HG02642 (cell line): ENCODE measurements at regions not wholly inside any gene's neighbourhood (a gene's known extent, or its start where the extent isn't known, plus 50 kb on each side); places are given as distances from the start of the nearest gene placed in this dataset.
"Not testable (repeated sequence)": the region's sequence is repeated elsewhere in the genome, so short reads cannot be mapped to it uniquely, and the experiment has no call there.

Experiments
- ATAC-seq: cut with Tn5 transposase; IDR thresholded peaks from one replicate; pipeline ENCODE4 v1.9.1; 2021; ENCODE audit warnings: mild to moderate bottlenecking; ENCODE audit not compliant: unreplicated experiment, poor library complexity

DNA sequence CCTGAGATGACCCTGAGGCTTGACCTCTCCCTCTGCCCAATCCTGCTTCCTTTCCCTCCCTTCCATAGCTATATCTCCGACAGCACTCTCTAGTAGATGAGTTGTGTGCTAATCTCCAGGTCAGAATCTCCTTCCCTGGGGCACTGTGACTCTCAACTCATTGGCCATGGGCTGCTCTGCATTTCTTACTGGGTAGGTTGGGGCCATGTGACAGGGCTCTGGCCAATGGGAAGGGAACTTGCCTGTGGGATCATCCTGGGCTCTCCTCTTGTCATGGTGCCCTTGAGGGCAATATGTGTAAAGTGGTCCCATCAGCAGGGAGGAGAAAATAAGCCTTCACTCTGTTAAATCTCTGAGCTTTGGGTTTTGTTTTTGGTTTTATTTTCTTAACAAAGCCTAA is 80.1 kb upstream of the ANKRD1 start:
- ATAC-seq: no peak

GRCh38 chr10:91002656-91003055 is 81.8 kb upstream of the ANKRD1 start:
- ATAC-seq: no peak

GRCh38 chr10:91003379-91003778 is 82.5 kb upstream of the ANKRD1 start:
- not testable (repeated sequence) for ATAC-seq

DNA sequence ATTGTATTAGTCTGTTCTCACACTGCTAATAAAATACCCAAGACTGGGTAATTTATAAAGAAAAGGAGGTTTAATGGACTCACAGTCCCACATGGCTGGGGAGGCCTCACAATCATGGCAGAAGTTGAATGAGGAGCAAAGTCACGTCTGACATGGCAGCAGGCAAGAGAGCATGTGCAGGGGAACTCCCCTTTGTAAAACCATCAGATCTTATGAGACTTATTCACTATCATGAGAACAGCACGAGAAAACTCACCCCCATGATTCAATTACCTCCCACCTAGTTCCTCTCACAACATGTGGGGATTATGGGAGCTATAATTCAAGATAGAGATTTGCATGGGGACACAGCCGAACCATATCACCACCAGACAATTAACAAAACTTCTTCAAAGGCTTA is 84.4 kb upstream of the ANKRD1 start:
- ATAC-seq: not testable (repeated sequence)

DNA sequence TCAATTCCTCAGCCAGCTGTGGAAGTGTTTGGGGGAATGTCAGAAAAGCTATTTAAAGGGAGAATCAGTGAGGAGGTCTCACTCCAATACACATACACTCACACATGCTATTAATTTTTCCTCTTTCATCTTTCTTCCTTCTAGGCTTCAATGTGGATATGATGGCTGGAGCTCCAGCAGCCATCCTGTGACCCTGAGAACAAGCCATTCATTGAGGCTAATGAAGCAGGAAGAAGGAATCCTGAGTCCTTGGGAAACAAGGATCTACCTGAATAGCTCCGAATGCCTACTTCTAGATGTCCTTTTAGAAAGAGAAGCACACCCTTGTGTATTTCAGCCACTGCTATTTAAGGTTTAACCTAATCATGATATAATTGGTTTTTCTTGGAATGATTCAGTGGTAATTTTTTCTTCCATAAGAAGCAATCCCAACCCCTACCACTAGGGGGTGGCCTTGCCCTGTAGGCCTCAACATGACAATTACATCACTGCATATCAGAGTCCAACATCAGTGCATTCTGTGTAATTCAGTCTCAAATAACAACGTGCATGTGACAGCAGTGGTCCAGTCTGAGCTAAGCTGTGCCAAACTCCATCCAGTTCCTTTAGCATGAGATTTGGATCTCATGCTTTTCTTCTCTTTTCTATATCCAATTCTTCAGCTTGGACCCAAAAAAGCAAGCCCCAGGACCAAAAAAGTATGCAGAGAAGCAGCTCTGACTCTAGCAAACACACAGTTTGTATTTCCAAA is 85.3 kb upstream of the ANKRD1 start:
- ATAC-seq: peak; percentile 51

GRCh38 chr10:91006752-91007346 is 86.0 kb upstream of the ANKRD1 start:
- ATAC-seq: peak; percentile 84

GRCh38 chr10:91007655-91008054 is 86.8 kb upstream of the ANKRD1 start:
- ATAC-seq: no peak

DNA sequence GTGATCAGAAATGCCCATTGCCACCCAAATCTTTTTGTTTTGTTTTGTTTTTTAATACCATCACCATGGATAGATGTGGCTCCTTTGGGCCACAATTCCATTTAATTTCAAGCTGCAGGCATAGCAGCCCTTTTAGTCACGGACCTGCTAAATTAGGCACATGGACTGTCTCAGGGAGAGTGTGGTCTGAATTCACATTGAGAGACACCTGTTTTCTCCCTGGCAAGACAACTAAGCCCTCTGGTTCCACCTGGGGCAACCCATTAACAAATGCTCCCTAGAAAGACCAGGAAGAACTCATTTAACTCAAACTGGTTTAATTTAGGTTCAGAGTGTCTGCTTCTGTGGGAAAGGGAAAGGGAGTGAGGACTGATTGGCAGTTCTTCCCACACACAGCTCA is 88.2 kb upstream of the ANKRD1 start:
- no peak for ATAC-seq

GRCh38 chr10:91010952-91011351 is 90.1 kb upstream of the ANKRD1 start:
- ATAC-seq: no peak

- no peak for ATAC-seq
Observed at GRCh38 chr10:91012502-91012901, 91.6 kb upstream of the ANKRD1 start.

DNA sequence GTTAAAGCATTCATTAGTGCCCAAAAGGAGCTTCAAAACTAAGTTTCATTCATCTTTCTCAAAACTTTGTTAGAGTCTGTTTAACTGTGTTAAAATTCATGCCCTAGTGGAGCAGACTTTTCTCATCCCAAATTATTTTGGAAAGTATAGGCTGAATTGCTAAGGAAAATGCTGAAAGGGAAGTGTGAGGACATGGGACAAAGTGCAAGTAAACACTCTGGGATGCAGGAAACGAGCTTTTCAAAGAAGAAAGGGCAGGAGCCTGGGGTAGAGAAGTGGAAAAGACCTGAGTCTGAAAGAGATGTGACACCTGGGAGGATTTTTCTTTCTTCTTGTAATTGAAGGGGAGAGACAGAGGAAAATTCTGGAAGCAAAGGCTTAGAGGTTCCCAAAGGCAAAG is 93.1 kb upstream of the ANKRD1 start:
- no peak for ATAC-seq

- no peak for ATAC-seq
Observed at GRCh38 chr10:91017198-91017597, 96.3 kb upstream of the ANKRD1 start.

DNA sequence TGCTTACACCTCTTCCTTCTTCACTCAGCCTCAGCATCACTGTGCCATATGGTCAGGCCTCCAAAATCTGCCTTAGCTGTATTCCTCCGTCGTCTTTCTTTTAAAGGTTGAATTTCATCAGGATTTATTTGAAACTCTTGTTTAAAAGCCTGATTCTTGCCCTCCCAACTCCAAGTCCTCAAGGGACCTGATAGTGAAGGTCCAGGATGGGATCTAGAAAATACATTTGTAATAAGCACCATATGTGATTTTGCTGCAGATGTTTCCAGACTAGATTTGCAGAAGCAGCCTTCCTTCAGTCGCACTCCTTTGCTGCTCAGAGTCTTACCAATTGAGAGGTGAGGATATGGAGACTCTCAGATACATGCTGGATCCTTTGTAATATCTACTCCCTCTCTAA is 101.0 kb upstream of the ANKRD1 start:
- no peak for ATAC-seq

DNA sequence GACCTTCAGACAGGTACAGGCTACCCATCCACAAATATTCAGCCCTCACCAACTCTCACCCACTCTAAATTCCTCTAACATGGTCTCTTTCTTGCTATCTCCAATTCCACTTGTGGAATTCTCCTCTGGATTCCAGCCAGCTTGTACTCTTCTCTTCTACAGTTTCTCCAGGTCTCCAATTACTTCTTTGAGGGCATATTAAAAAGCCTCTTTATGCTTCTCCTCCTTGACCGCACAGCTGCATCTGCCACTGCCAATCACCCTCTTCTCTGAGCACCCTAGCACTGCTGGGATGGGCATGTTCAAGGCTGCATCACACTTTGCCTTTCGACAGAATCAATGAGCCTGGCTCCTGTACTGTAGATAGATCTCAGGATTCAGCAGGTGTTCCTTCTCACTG is 101.5 kb upstream of the ANKRD1 start:
- ATAC-seq: no peak

DNA sequence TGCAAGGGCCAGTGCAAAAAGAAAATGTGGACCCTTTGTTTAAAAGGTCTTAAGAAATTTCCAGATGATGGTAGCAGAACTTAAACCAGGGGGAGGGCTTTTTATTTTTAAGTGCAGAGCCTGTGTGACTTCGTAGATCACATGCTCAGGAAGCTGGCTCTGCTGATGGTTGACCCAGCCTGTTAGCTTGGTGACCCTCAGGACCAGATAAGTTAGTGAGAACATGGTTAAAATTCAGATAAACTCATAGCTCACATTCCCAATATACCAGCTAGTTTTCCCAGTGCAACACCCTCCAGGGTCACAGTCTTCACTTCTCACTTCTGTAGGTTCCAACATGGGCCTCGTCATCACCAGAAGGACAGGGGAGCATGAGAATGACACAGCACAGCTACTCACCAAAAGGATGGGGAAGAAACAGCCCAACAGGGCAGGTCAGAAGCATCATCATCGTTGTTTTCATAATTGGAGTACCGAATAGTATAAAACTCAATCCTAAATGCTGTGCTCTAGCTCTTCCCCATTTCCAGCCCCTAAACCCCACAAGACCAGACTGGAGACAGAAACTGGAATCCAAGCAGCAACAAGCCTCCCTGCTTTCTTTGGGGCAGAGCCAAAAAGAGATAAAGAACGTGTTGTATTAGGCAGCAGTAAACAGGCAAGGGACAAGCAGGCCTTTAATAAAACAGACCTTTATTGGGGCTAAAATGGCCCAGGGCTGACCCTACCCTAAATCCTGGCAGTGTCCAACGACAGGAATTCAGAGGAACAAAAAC is 102.2 kb upstream of the ANKRD1 start:
- no peak for ATAC-seq

DNA sequence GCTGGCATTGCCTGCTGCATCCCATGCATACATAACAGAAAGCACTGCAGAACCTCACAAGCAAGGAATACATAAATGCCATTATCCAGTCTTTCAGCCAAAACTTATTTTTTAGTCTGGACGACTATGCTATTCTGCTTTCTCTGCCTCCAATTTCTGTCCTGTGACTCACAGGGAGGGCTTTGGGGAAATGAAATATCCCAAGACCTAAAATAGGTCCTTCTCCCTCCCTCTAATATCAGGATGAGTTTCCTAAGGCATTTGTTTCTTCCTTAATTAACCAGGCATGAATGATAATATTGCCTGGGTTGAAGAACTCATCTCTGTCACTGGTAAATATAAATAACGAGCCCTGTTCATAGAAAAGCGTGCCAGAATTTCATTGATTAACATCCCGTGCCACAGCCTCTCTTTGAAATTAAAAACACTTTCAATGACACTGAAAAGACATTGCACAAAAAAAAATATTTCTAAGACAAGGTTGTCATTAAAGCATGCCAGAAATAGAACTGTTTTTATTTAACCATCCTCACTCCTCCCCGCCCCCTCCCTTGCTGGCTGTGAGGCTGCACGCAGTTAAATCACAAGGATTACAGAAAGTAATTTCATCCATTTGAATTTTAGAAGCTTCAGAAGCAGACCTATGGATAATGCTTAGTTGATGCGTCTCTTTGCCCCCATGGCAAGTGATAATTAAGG is 103.0 kb upstream of the ANKRD1 start:
- ATAC-seq: no peak

GRCh38 chr10:91024541-91024940 is 103.7 kb upstream of the ANKRD1 start:
- no peak for ATAC-seq

DNA sequence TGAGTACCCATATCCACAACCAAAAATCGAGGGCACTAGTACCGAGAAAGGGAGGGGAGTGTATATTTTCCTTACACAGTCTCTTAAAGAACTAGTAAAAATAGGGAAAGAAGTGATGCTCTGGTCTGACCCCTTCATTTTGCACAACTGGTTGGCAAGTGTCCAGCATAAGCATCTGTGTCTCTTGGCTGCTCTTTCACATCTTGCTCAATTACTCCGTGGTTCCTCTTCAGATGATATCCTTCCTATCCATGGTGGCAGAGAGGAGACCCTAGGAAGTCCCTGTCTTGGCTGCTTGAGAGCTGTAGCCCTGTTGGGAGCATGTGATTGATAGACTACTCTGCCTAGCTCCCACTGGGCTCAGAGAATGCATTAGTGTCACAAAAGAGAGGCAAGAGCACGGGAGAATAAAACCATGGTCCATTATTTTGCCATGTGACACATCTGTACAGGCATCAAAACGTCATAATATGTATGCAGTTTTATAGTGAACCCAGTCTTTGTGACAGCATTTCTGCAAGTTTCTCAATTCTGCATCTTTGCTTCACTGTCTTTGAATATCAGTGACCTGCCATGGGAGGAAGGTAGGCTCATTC is 111.8 kb upstream of the ANKRD1 start:
- no peak for ATAC-seq

DNA sequence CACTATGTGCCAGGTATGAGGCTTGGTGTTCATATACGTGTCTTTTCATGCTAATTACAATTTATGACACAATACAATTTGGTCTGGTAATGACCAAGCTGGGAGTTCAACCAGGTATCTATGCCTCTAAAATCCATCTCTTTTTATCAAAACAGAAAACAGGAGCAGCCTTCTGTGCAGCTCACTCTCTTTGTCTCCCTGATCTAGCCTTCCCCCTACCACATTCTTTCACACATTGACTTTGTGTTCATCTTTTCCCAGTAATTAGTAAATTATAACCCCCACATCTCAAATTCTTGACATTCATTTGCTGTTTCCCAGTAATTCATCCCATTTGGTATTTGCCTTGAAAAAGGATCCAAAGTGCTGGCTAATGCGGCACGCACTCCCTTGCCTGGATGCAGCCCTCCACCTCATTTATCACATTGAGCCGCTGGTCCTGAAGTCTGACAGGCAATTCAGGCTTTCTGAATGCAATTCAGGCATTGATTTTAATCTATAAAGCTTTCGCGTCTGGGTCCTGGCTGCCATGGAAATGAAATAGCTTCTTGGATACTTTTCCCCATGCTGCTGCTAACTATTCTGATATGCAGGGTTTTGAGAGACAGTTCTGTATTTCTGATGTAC is 112.5 kb upstream of the ANKRD1 start:
- no peak for ATAC-seq

- no peak for ATAC-seq
Observed at GRCh38 chr10:91034042-91034441, 113.2 kb upstream of the ANKRD1 start.
